ENCODE measurements at regions not wholly inside any gene's neighbourhood (a gene's known extent, or its start where the extent isn't known, plus 50 kb on each side); places are given as distances from the start of the nearest gene placed in this dataset.

- TF ChIP-seq POLR2A (IDR thresholded peaks at IDR 0.05; ENCODE audit: extremely low read depth, insufficient read length): no peak
- peak; percentile 32 for TF ChIP-seq CTCF (IDR thresholded peaks at IDR 0.05; ENCODE audit: low read depth, low read length)
- TF ChIP-seq MYC (IDR thresholded peaks at IDR 0.05; ENCODE audit: low read depth, low read length): no peak
- TF ChIP-seq MAX (IDR thresholded peaks at IDR 0.05; ENCODE audit: low read depth, low read length): no peak
Observed at GRCh38 chr22:27032091-27032761, 374.8 kb downstream of the MIAT start.

Measured in NB4 (cell line).